Astrocyte (in vitro differentiated cells and primary cell): ENCODE measurements at regions not wholly inside any gene's neighbourhood (a gene's known extent, or its start where the extent isn't known, plus 50 kb on each side); places are given as distances from the start of the nearest gene placed in this dataset.

ENCODE experiments used
- DNase-seq: peaks from one replicate; pipeline ENCODE4 v3.0.0-alpha.2; 2010; ENCODE audit warnings: low read depth
- FAIRE-seq: peaks from 2 replicates; lab custom pipeline; 2011; peaks lifted over from hg19 to GRCh38; lab: Jason Lieb, UNC
- H2AFZ ChIP-seq: 2 replicates; pipeline ENCODE4 v1.6.0; 2012; ENCODE audit warnings: low read depth, low read length, inconsistent platforms
- H3K27ac ChIP-seq: 2 replicates; pipeline ENCODE4 v1.5.1; 2011; ENCODE audit warnings: low read depth, low read length, inconsistent platforms
- H3K27me3 ChIP-seq: 2 replicates; pipeline ENCODE4 v1.6.0; 2011; ENCODE audit warnings: low read length, inconsistent platforms; ENCODE audit not compliant: insufficient read depth
- H3K36me3 ChIP-seq: 2 replicates; pipeline ENCODE4 v1.5.1; 2011; ENCODE audit warnings: low read length, inconsistent platforms; ENCODE audit not compliant: insufficient read depth
- H3K4me1 ChIP-seq: 2 replicates; pipeline ENCODE4 v1.5.1; 2011; ENCODE audit warnings: low read length, inconsistent platforms; ENCODE audit not compliant: insufficient read depth
- H3K4me2 ChIP-seq: 2 replicates; pipeline ENCODE4 v1.6.0; 2012; ENCODE audit warnings: low read length, inconsistent platforms
- H3K4me3 ChIP-seq: 2 replicates; pipeline ENCODE4 v1.5.1; 2011; ENCODE audit warnings: low read depth, mild to moderate bottlenecking, low read length, inconsistent platforms; ENCODE audit not compliant: insufficient read depth
- H3K79me2 ChIP-seq: 2 replicates; pipeline ENCODE4 v1.6.0; 2012; ENCODE audit warnings: mild to moderate bottlenecking, low read length, inconsistent platforms; ENCODE audit not compliant: insufficient read depth
- H3K9ac ChIP-seq: 2 replicates; pipeline ENCODE4 v1.6.0; 2012; ENCODE audit warnings: mild to moderate bottlenecking, low read length, inconsistent platforms
- H3K9me3 ChIP-seq: 2 replicates; pipeline ENCODE4 v1.5.1; 2012; ENCODE audit warnings: low read depth, mild to moderate bottlenecking, low read length, inconsistent platforms; ENCODE audit not compliant: insufficient read depth
- H4K20me1 ChIP-seq: 2 replicates; pipeline ENCODE4 v1.6.0; 2012; ENCODE audit warnings: low read length, inconsistent platforms; ENCODE audit not compliant: insufficient read depth
- H3K27ac Mint-ChIP-seq: one replicate; pipeline ENCODE4 v1.8.0; 2021; ENCODE audit warnings: mild to moderate bottlenecking, mixed read lengths; ENCODE audit not compliant: unreplicated experiment
- H3K27me3 Mint-ChIP-seq: one replicate; pipeline ENCODE4 v1.8.0; 2021; ENCODE audit warnings: low read depth, mixed read lengths; ENCODE audit not compliant: unreplicated experiment
- H3K36me3 Mint-ChIP-seq: one replicate; pipeline ENCODE4 v1.8.0; 2021; ENCODE audit warnings: low read depth, mixed read lengths; ENCODE audit not compliant: unreplicated experiment
- H3K4me1 Mint-ChIP-seq: one replicate; pipeline ENCODE4 v1.8.0; 2021; ENCODE audit warnings: low read depth, mixed read lengths; ENCODE audit not compliant: unreplicated experiment
- H3K4me3 Mint-ChIP-seq: one replicate; pipeline ENCODE4 v1.8.0; 2021; ENCODE audit warnings: mild to moderate bottlenecking, moderate library complexity, mixed read lengths; ENCODE audit not compliant: unreplicated experiment
- H3K9me3 Mint-ChIP-seq: one replicate; pipeline ENCODE4 v1.8.0; 2021; ENCODE audit warnings: mild to moderate bottlenecking, mixed read lengths; ENCODE audit not compliant: unreplicated experiment
- CTCF ChIP-seq: IDR thresholded peaks from 2 replicates; pipeline ENCODE4 v1.5.1; 2011; ENCODE audit warnings: low read depth, mild to moderate bottlenecking, inconsistent platforms, low read length, moderate library complexity; ENCODE audit not compliant: insufficient read depth
- EZH2 ChIP-seq: IDR thresholded peaks from 2 replicates; pipeline ENCODE4 v1.6.1; 2012; ENCODE audit warnings: mild to moderate bottlenecking, low read length, inconsistent platforms; ENCODE audit not compliant: insufficient read depth

GRCh38 chr3:153634683-153635082, 472.7 kb downstream of the RAP2B start:
- no peaks in the 10 kb centered on the region for H3K9me3 Mint-ChIP-seq
- no peak overlapping the region for H3K27ac ChIP-seq
- no peaks in the 10 kb centered on the region for H3K27me3 ChIP-seq
- no peak overlapping the region for H3K9ac ChIP-seq
- DNase-seq: no peak
- no peaks in the 10 kb centered on the region for H3K4me1 ChIP-seq
- TF ChIP-seq CTCF: no peak
- TF ChIP-seq EZH2: no peak
- no peak overlapping the region for H3K4me3 Mint-ChIP-seq
- no peak overlapping the region for H2AFZ ChIP-seq
- H3K4me2 ChIP-seq: no peak overlapping the region
- H3K79me2 ChIP-seq: no peaks in the 10 kb centered on the region
- no peaks in the 10 kb centered on the region for H3K27me3 Mint-ChIP-seq
- H3K4me3 ChIP-seq: no peak overlapping the region
- no peak for FAIRE-seq
- H4K20me1 ChIP-seq: no peaks in the 10 kb centered on the region
- H3K36me3 ChIP-seq: no peaks in the 10 kb centered on the region
- no peaks in the 10 kb centered on the region for H3K36me3 Mint-ChIP-seq
- no peaks in the 10 kb centered on the region for H3K9me3 ChIP-seq
- H3K27ac Mint-ChIP-seq: no peak overlapping the region
- no peaks in the 10 kb centered on the region for H3K4me1 Mint-ChIP-seq

- Mint-ChIP-seq H3K4me1 (no peaks in the 10 kb centered on the region), H3K27ac (no peak overlapping the region)
- H3K9ac ChIP-seq: no peak overlapping the region
Observed at GRCh38 chr3:153639631-153640030, 477.6 kb downstream of the RAP2B start.

More at GRCh38 chr3:153639631-153640030, 477.6 kb downstream of the RAP2B start:
- Histone ChIP-seq H3K9me3 (no peaks in the 10 kb centered on the region), H2AFZ (no peak overlapping the region), H4K20me1 (no peaks in the 10 kb centered on the region), H3K4me2 (no peak overlapping the region), H3K4me1 (no peaks in the 10 kb centered on the region), H3K4me3 (no peak overlapping the region), H3K36me3 (no peaks in the 10 kb centered on the region), H3K27me3 (no peaks in the 10 kb centered on the region), H3K79me2 (no peaks in the 10 kb centered on the region), H3K27ac (no peak overlapping the region)
- DNase-seq: no peak
- TF ChIP-seq EZH2: no peak
- no peak for TF ChIP-seq CTCF
- Mint-ChIP-seq H3K9me3 (no peaks in the 10 kb centered on the region), H3K4me3 (no peak overlapping the region), H3K36me3 (no peaks in the 10 kb centered on the region), H3K27me3 (no peaks in the 10 kb centered on the region)
- no peak for FAIRE-seq
